T-helper 2 cell (primary cell): ENCODE measurements at regions not wholly inside any gene's neighbourhood (a gene's known extent, or its start where the extent isn't known, plus 50 kb on each side); places are given as distances from the start of the nearest gene placed in this dataset.
"Not testable (repeated sequence)": the region's sequence is repeated elsewhere in the genome, so short reads cannot be mapped to it uniquely, and the experiment has no call there.

Experiments used
- DNase-seq, 5 experiments: peaks; one replicate each; pipeline versions ENCODE4 v3.0.0 to v3.0.0-alpha.2; 2012 to 2022

DNA sequence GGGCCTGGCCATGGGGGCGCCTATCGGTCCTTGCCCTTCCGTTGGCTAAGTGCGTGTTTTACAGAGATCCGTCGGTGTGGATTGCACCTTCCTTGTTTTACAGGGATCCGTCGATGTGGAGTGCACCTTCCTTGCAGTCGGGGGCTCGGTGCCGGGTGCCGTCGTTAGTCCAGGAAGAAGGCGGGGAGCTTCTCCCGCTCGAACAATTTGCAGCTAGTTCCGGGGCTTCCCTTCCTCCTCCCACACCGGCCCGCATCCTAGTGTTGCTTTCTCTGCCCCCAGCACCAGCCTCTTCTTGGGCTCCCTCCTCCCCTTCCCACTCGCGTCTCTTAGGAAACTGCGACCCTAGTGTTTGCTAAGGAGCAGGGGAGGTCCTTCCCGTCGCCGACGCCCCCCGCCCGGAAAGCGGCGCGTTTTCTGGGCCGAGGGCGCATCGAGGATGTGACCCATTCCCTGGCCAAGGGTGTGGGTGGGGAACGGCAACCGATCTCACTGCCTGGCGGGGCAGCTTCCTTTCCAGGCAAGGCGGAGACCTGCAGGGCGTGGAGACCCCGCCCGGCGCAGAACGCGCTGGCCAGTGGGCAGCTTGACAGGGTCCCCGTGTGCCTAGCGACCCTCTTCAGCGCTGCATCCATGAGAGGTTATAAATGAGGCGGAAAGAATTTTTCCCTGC, 75.7 kb upstream of the ZNF91 start:
- no peak for DNase-seq

GRCh38 chr19:23464349-23464748, 69.1 kb upstream of the ZNF91 start:
- DNase-seq, result not testable (repeated sequence)

DNA sequence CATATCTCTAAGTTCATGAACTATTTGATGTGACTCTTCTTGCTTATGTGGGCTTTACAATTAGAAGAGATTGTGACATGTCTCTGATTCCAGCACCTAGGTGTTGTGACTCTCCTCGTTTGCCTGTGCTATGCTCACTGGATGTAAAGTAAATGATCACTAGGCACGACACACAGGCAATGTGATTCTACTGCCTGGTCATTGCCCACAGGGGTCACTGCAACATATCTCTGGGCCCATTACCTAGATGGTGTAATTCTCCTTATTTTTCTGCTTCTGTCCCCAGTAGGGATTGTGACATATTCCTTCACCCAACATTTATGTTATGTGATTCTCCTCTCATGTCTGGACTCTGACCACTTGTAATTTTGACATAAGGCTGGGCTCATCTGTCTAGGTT, 65.8 kb upstream of the ZNF91 start:
- no peak for DNase-seq

DNA sequence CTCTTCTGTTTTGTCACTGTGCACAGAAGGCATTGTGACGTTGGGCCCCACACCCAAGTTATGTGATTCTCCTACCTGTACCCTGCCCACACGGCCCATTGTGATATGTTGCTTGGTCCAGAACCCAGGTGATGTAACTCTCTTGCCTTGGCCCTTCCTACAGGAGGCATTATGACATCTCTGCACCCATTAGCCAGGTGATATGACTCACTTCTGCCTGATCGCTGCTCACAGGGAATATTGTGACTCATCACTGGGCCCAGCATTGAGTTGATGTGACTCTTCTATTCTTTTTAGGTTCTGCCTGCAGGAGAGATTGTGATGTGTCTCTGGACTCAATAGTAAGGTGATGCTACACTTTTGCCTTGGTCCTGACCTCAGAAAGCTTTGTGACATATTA, 65.4 kb upstream of the ZNF91 start:
- no peak for DNase-seq
